IPS-NIHi7 (cell line): ENCODE measurements at regions not wholly inside any gene's neighbourhood (a gene's known extent, or its start where the extent isn't known, plus 50 kb on each side); places are given as distances from the start of the nearest gene placed in this dataset.
A peak's percentile ranks its signal among the peaks of the same experiment; 100 is the strongest.

Source experiments
- DNase-seq: peaks from one replicate; pipeline ENCODE4 v3.0.0; 2012; ENCODE audit warnings: mixed read lengths; ENCODE audit errors: extremely low spot score

DNA sequence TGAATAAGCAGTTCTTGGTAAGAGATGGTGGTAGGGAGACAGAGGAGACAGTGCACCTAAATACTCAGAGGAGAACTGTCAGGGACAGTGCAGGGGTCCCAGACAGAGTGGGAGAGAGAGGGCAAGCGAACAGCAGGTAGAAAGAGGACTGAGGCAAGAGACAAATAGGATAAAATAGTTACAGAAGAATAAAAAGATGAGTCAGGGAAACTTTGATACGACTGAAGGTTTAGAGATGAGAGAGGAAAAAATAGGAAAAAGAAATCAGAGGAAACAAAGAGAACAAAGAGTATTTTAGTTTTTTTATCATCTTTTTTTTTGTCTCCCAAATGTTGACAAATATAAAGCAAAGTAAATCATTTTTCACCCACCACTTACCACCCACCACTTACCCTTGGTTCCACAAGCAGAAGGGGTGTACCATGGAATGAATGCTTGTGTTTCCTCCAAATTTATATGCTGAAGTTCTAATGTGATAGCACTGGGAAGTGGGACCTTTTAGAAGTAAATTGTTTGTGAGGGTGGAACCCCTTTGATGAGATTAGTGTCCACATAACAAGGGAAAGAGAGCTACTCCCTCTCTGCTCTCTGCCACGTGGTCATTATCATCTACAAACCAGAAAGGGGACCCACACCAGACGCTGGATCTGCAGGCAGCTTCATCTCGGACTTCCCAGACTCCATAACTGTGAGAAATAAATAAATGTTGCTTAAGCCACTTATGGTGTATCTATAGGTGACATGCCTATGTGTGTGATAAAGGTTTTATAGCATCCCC lies 292.1 kb downstream of the BTG1 start:
- no peak for DNase-seq

- no peak for DNase-seq
Measured at GRCh38 chr12:91852634-91853033, 293.0 kb downstream of the BTG1 start.

DNA sequence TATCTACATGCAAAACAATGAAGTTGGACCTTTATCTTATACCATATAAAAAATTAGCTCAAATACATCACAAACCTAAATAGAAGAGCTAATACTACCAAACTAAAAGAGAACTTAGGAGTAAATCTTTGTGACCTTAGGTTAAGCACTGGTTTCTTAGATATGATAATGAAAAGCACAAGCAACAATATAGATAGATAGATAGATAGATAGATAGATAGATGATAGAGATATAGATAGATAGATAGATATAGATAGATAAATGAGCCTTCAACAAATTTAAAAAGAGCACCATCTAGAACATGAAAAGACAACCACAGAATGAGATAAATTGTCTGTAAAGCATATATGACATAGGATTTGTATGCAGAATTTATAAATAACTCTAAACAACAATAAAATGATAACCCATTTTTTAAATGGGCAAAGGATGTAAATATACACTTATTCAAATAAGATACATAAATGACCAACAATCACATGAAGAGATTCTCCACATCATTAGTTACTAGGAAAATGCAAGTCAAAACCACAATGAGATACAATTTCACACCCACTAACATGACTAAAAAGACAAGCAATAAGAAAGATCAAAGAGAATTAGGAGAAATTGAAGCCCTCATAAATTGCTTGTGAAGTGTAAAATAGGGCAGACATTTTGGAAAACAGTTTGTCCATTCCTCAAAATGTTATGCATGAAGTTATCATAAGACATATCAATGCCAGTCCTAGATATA lies 293.7 kb downstream of the BTG1 start:
- DNase-seq = no peak

DNA sequence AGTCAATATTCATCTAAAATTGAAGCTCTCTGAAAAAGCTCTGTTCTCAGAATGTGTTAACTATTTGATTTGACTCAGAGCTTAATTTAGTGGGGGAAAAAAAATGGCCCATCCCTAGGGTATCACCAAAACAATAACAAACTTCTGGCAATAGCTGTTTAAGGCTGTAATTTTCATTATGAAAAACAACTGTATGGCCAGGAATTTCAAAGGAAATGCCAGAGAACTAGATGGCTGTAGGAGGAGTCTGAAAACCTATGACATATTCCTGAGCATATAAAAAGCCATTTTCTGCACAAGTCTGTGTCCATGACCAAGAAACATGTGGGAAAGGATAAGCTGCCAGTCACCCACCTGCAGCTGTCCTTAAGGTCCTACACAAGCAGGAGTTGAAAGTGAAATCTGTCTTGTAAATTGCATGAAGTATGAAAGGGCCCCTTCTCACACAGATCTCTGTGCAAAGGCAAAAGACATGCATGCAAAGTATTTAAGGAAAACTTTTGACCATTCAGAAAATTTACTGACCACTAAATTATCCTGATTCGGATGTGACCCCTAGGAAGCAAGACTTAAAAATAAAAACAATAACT lies 299.1 kb downstream of the BTG1 start:
- no peak for DNase-seq

- no peak for DNase-seq
Measured at GRCh38 chr12:91845365-91845764, 300.3 kb downstream of the BTG1 start.

DNA sequence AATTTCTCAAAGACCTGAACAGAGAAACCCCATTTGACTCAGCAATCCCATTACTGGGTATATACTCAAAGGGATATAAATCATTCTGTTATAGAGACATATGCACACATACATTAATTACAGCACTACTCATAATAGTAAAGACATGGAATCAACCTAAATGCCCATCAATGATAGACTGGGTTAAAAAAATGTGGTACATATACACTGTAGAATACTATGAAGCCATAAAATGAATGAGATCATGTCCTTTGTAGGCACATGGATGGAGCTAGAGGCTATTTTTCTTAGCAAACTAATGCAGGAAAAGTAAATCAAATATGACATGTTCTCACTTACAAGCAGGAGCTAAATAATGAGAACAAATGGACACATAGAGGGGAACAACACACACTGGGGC lies 303.8 kb downstream of the BTG1 start:
- DNase-seq = no peak

- DNase-seq = no peak
Measured at GRCh38 chr12:91836696-91837095, 308.9 kb downstream of the BTG1 start.

DNA sequence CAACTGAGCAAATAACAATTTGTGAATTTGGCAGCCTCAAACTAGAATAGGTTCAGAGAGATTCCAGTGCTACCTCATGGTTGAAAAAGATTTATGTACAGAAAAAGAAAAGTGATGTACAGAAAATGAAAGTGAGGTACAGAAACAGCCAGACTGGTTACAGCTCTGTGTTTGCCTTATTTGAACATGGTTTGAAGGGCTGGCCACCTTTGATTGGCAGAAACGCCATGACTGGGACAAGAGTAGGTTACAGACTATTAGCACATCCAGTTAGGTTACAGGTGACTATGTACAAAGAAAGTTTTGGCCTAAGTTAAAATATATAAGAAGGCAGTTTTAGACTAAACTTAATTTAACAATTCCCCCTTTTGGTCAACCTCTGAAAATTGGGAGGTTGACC lies 309.4 kb downstream of the BTG1 start:
- no peak for DNase-seq

DNA sequence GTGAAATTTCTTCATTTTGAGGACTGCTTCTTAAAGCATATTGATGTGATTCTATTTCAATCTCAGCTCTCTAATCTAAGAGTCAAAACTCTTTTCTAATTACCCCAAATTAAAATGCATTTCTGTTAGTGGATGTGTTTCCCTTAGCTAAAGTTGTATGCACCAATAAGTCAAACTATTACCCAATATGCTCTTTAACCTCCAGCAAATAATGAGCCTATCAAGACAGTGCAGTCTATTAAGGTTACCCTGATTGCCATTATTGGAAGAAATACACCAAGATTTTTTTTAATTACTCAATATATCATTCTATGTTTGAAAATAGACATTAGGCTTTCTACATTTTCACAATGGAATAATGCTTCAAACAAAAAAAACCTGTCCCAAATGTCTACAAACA lies 310.0 kb downstream of the BTG1 start:
- no peak for DNase-seq

DNA sequence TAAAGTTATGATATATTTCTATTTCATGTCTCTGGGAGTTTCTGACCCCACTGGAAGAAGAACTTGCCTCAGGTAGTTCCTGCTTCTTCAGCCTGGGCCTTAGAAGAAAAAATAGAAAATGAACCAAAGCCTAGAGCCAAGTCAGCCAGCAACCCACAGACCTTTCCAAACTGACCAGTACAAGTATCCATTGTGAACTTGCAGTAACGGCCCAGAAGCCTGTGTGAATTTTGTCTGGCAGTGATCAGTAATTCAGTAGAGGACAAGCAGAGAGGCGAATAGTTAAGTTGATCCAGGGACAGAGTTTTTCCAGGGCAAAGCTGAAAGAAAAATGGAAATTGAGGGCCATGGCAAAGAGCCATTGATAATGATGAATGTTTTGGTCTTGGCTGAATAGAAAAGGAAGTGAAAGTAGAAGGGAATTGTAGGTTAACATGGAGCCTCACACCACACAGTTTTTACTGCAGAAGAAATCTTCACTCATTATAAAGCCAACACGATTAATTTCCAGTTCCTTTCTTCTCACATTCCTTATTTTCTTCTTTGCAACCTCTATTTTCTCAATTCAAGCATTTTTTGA lies 311.8 kb downstream of the BTG1 start:
- no peak for DNase-seq

DNA sequence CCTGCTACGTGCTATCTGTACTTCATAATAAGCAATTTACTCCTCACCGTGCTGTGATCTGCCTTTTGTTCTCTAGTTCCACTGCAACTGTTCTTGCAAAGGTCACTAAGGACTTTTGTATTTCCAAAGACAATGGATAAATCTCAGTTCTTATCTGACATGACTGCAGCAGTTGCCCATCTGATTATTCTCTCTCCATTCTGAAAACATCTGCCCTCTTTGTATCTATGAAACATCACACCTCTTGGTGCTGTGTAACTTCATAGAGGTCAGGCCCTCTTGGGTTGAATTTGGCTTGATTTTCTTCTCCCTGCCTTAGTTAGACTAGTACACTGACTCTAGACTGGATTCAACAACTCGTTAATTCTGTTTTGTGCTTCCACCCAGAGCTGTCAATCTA lies 319.6 kb downstream of the BTG1 start:
- DNase-seq = no peak

DNA sequence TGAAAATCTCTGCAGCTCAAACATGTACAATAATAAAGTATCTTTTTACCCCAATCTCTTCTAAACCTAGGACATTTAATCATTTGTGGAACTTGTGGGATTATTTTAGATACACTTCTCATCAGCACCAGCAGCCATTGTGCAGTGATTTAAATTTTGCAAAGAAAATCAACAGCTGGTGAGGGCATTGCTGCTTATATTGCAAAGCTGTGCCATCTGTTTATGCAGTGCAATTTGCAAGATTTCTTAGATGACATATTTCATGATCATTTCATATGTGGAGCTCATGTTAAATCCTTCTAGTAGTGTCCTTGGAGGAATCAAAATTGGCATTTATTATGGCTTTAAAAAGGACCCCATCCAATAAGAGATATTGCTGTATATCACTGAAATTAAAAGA lies 320.7 kb downstream of the BTG1 start:
- DNase-seq = no peak

DNA sequence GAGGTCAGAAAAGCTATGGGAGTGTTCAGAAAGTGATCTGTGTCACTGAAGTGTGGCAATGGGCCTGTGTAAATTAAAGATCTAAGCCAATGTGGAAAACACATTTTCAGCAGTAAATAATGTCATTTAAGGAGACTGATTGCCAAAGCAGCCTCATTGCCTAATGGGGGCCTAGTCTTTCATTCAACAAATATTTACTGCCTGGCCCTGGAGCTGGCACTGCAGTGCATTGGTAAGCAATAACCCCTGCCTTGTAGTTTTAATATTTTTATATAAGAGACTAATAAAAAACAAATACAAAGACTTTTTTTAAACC lies 326.6 kb downstream of the BTG1 start:
- DNase-seq = no peak

DNA sequence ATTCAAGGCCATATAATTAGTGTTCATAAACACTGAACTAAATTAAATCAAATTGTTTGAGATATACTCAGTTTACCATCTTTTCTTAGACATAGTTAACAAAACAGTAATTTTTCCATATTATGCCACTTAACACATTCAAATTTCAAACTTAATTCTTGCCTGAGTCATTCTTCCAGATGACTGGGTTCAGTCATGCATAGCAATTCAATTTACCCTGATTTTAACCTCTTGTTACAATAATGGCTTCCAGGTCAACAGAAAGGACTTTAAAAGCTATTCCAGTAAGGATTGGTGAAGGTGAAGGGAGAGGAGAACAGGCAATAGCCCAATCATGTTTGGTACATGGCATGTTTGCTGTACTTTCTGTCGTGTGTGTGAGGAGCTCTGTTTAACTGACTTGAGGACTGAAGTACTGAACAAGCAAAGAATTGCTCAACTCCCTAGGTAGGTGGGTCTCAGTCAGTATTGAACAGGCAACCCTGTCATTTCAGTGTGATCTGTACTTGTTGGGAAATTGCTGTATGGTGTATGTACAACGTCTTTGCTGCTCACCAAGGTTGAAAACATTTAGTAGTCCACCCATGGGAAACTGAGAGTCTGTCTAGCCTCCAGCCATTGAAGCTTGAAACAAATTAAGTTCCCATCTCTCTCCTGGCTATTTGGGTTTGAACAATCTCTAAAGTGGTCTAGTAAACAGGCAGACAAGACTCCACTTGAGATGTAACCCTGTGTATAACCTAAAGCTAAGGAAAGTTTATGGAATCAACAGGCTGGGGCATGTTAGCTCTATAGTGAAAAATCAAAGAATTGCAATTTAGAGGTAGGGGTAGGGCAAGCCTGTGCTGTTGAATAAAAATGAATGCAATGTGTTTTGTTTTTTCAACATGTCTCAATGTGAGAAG lies 327.2 kb downstream of the BTG1 start:
- no peak for DNase-seq

- no peak for DNase-seq
Measured at GRCh38 chr12:91817517-91817916, 328.1 kb downstream of the BTG1 start.

GRCh38 chr12:91813701-91814100 lies 331.9 kb downstream of the BTG1 start:
- no peak for DNase-seq

DNA sequence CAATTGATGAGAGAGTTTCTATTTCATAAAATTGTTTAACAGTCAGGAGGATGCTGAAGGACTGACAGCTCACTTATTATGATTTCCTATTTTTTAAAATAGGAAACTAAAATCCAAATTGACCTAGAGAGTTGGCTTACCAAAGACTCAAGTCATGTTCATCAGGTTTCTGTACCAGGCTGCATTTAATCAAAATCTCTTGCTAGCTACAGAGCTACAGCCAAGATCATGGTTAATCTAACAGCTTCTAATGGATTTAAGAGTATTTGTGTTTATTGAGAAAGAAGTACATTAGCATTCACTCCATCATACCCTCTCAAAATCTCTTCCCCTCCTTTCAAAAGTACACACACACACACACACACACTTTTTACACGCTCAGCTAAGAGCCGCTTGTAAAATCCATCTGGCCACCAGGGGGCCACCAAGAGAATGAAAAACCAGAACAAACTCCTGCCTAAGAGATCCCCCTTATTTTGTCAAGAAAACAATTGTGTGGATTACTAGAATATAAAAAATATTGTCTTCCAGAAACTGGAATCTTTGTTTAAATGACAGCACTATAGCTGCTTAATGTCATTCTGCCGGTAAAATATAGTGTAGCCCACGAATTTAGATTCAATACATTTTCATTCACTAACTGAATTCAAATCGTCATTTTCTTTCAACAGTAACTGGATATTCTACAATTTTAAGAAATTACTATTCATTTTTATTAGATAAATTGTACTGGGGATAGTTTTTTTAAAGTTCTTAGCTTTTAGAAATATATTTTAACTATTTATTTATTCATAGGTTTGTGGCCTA lies 334.0 kb downstream of the BTG1 start:
- DNase-seq = peak; percentile 33

DNA sequence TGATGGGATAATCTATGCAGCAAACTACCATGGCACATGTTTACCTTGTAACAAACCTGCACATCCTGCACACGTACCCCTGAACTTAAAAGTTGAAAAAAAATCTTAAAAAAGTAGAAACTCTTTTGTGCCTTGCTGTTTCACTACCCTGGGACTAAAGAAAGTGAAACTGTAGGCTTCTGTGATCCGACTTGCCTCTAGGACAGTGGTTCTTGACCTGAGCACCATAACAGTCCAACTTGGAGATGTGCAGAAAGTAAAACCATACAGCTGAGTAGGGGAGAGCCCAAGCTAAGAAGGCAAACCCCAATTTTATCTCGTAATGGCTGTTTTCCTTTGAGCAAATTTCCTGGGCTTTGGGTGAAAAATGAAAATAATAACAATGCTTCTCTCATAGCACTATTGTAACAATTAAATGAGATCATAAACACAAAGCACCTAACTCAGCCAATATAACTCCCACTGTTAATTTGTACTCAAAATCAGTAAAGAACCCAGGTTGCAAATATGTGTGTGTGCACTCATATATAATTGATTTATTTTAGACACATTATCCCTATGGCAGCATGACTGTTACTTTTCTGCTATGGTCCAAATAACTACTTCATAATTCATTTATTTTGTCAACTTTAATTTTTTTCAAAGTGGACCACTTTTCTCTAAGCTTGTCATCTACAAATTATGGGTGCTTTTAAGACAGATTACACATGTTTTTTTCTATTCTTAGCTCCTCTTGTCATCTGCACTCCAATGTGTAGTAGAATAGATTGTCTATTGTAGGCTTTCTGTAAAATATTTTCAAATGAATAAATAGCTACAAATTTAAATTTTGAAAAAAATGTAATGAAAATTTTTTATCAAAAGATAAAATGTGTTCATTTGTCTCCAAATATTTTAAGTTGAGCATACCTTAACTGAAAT lies 334.9 kb downstream of the BTG1 start:
- no peak for DNase-seq

GRCh38 chr12:91810077-91810476 lies 335.6 kb downstream of the BTG1 start:
- DNase-seq = no peak

- DNase-seq = no peak
Measured at GRCh38 chr12:91805031-91805430, 340.6 kb downstream of the BTG1 start.
